Ishikawa (cell line): ENCODE measurements at regions not wholly inside any gene's neighbourhood (a gene's known extent, or its start where the extent isn't known, plus 50 kb on each side); places are given as distances from the start of the nearest gene placed in this dataset.

ENCODE experiments used
- EP300 ChIP-seq: IDR thresholded peaks from 2 replicates; pipeline ENCODE4 v1.6.1; 2012; ENCODE audit warnings: borderline replicate concordance
- NFIC ChIP-seq: IDR thresholded peaks from 2 replicates; pipeline ENCODE4 v1.6.1; 2012
- TAF1 ChIP-seq: IDR thresholded peaks from 2 replicates; pipeline ENCODE4 v1.6.1; 2012; ENCODE audit warnings: low read depth, mild to moderate bottlenecking
- USF1 ChIP-seq: IDR thresholded peaks from 2 replicates; pipeline ENCODE4 v1.6.1; 2012
- ZBTB7A ChIP-seq: IDR thresholded peaks from 2 replicates; pipeline ENCODE4 v1.6.1; 2012; ENCODE audit warnings: low read depth

GRCh38 chr5:68112658-68113057 is 102.9 kb upstream of the PIK3R1 start:
- TF ChIP-seq EP300 (no peak), TAF1 (no peak), ZBTB7A (no peak), NFIC (no peak), USF1 (no peak)
